HFF-Myc (cell line): ENCODE measurements at regions not wholly inside any gene's neighbourhood (a gene's known extent, or its start where the extent isn't known, plus 50 kb on each side); places are given as distances from the start of the nearest gene placed in this dataset.

Experiments used
- DNase-seq: peaks from one replicate; pipeline ENCODE4 v3.0.0-alpha.2; 2011; ENCODE audit warnings: low read depth; ENCODE audit errors: extremely low read depth
- H3K4me3 ChIP-seq: replicated peaks from 2 replicates; pipeline ENCODE4 v1.5.1; 2011; ENCODE audit warnings: low read depth, mild to moderate bottlenecking, control low read depth, low read length
- TF ChIP-seq, protein P1 (sequence below): IDR thresholded peaks from 2 replicates; pipeline ENCODE4 v1.5.1; 2012; ENCODE audit warnings: mild to moderate bottlenecking, low read depth, low read length, control low read depth; ENCODE audit errors: missing control alignments

DNA sequence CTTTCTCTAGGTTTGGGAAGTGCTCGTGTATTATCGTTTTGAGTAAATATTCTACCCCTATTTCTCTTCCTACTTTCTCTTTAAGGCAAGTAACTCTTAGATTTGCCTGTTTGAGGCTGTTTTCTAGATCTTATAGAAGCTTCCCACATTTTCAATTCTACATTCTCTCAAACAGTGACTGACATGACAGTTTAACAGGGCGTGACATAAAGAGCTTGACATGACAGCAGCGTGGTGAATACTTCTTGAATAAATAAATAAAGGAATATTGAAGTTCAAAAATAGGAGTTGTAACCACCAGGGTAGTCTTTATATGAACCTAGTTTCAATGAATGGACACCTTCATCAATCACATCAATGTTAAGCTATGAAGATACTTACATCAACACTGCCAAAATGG, 162.0 kb downstream of the TRAM1L1 start:
- no peak overlapping the region for H3K4me3 ChIP-seq
- TF ChIP-seq, protein P1, sequence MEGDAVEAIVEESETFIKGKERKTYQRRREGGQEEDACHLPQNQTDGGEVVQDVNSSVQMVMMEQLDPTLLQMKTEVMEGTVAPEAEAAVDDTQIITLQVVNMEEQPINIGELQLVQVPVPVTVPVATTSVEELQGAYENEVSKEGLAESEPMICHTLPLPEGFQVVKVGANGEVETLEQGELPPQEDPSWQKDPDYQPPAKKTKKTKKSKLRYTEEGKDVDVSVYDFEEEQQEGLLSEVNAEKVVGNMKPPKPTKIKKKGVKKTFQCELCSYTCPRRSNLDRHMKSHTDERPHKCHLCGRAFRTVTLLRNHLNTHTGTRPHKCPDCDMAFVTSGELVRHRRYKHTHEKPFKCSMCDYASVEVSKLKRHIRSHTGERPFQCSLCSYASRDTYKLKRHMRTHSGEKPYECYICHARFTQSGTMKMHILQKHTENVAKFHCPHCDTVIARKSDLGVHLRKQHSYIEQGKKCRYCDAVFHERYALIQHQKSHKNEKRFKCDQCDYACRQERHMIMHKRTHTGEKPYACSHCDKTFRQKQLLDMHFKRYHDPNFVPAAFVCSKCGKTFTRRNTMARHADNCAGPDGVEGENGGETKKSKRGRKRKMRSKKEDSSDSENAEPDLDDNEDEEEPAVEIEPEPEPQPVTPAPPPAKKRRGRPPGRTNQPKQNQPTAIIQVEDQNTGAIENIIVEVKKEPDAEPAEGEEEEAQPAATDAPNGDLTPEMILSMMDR: no peak
- DNase-seq: no peak

DNA sequence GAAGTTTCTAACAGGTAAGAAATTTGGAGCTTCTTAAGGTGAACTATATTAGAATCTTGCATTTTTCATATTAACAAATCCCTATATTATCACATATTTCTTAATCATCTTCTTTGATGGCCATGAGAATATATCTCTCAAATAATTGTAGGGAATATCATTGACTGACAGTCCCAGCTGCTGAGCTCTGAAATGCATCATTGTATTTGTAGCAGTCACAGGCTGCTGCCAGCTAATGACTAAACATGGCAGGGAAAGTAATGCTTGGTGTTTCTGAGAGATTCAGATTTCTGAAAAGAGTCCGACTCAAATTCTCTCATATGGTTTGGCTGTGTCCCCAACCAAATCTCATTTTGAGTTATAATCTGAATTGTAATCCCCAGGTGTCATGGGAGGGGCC, 171.9 kb downstream of the TRAM1L1 start:
- TF ChIP-seq, protein P1: no peak
- no peak overlapping the region for H3K4me3 ChIP-seq
- DNase-seq: no peak

DNA sequence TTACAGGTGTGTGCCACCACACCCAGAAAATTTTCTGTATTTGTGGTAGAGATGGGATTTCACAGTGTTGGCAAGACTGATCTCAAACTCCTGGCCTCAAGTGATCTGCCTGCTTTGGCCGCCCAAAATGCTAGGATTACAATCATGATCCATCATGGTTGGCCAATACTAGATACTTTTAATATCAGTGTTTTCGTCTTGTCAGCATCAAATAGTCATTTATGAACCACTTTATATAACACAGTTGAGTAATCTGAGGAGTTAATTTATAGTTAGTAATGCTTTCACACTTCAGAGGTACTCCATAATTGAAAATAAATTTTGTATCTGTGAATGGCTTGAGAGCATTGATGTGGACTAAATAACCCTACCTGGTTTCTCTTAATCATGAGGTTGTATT, 178.6 kb downstream of the TRAM1L1 start:
- DNase-seq: no peak
- TF ChIP-seq, protein P1: no peak
- H3K4me3 ChIP-seq: no peak overlapping the region

DNA sequence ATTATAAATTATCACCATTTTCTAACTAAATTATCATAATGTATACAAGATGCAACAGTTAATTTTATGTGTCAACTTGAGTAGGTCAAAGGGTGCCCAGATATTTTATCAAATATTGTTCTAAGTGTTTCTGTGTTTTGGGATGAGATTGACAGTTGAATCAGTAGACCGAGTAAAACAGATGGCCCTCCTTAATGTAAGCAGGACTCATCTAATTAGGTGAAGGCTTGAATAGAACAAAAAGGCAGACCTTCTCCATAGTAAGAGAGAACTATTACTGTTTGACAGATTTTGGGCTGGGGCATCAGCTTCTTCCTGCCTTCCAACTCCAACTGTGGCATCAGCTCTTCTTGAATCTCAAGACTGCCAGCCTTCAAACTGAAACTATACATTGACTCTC, 185.8 kb downstream of the TRAM1L1 start:
- TF ChIP-seq, protein P1: no peak

DNA sequence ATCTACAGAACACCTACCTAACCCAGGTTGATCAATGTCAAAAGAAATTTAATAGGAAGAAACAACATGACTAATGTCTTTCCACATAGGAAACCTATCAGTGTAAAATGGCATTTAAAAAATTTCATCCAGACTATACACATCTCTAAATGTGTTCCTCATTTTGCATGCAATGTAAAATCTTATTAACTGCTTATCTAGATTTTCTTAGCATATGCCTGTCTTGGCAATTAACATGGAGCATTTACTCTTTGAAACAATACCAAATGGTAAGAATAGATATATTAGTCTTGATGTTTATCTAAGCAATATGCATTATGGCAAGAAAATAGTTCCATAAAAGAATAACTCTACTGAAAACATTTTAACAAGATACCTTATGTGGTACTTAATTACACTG, 199.8 kb downstream of the TRAM1L1 start:
- no peak for DNase-seq
- TF ChIP-seq, protein P1: no peak
- H3K4me3 ChIP-seq: no peak overlapping the region

More for the DNA sequence above, 185.8 kb downstream of the TRAM1L1 start:
- no peak overlapping the region for H3K4me3 ChIP-seq
- no peak for DNase-seq

DNA sequence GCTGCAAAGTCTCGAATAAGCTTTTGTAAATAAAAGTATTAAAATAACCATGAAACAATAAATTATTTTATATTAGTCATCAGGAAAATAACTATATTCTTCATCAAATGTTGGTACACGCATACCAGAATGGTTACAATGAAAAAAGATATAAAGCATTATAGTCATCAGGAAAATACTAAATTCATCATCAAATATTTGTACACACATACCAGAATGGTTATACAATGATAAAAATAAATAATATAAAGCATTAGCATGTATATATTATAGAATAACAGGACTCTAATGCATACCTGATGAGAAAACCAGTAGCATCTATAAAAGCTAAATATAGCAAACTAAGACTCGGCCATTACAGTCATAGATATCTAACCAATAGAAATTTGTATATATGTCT, 202.9 kb downstream of the TRAM1L1 start:
- DNase-seq: no peak
- no peak overlapping the region for H3K4me3 ChIP-seq
- TF ChIP-seq, protein P1: no peak

DNA sequence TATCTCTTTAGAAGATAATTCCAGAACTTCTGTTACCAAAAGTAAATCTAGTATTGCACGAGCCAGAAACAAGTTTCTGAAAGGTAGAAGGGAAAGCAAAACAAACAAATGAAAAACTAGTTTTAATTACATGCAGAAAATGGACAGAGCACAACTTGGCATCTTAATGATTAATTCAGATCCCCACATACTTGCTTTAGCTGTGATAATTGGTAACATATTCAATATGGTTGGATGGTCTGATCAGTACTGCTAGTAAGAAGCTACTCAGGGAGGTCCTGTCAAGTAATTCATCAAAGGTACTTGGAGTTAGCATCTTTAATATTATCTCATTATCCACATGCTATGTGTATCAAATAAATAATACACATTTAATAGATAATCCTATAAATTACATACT, 204.3 kb downstream of the TRAM1L1 start:
- no peak overlapping the region for H3K4me3 ChIP-seq
- TF ChIP-seq, protein P1: no peak
- no peak for DNase-seq
